K562 (cell line): ENCODE measurements at regions not wholly inside any gene's neighbourhood (a gene's known extent, or its start where the extent isn't known, plus 50 kb on each side); places are given as distances from the start of the nearest gene placed in this dataset.

Experiments used
- ATAC-seq: fragments of 200-7000 bp; cut with Tn5 transposase; 3 replicates; pipeline ENCODE4 v1.9.1; 2020; ENCODE audit warnings: moderate library complexity
- BruUV-seq: library from RNA; stranded (reverse); fragments of 400-500 nt; replicated peaks from 2 replicates; lab custom pipeline; 2021; lab: Mats Ljungman, UMichigan
- CTCF ChIA-PET: fragments of 300-600 bp; formaldehyde crosslinking; extraction: SDS; loops from one replicate; lab custom pipeline; 2021; ENCODE audit warnings: low intra/inter-chr PET ratio; lab: Yijun Ruan, JAX
- POLR2A ChIA-PET: fragments of 300-600, 350-650 bp; sonication (Branson Sonifier 250); formaldehyde crosslinking; extraction: SDS; loops from one replicate; lab custom pipeline; 2021; ENCODE audit warnings: antibody characterized with exemption, inconsistent platforms; lab: Yijun Ruan, JAX
- DNase-seq, 4 experiments: peaks; one replicate each; pipeline versions ENCODE4 v3.0.0 to v3.0.0-alpha.2; 2011 to 2018; ENCODE audit warnings: low spot score in 3 of 4, mixed read lengths in 3 of 4; ENCODE audit errors: extremely low read depth in 1 of 4
- FAIRE-seq: peaks from 2 replicates; lab custom pipeline; 2011; peaks lifted over from hg19 to GRCh38; lab: Jason Lieb, UNC
- H2AFZ ChIP-seq: 2 replicates; pipeline ENCODE4 v1.6.0; 2011; ENCODE audit warnings: low read depth, low read length, control low read depth, inconsistent platforms
- H3K27ac ChIP-seq: fragments of 200-600 bp; 3 replicates; pipeline ENCODE4 v1.8.0; 2011; ENCODE audit warnings: low read depth, mild to moderate bottlenecking, control low read depth, inconsistent platforms, low read length, moderate library complexity, mixed read lengths; ENCODE audit errors: extremely low read depth
- H3K27me3 ChIP-seq, 2 experiments: fragments of 300-600 bp in 1 of 2; 2 replicates in 1 of 2; 3 replicates in 1 of 2; pipeline versions ENCODE4 v1.6.0 to v1.8.0; 2011; ENCODE audit warnings: inconsistent platforms in 2 of 2, low read length in 2 of 2, mild to moderate bottlenecking in 1 of 2, mixed read lengths in 1 of 2, moderate library complexity in 1 of 2; ENCODE audit not compliant: control insufficient read depth in 2 of 2, insufficient read depth in 2 of 2
- H3K36me3 ChIP-seq: fragments of 300-600 bp; 3 replicates; pipeline ENCODE4 v1.8.0; 2011; ENCODE audit warnings: mild to moderate bottlenecking, low read length, inconsistent platforms; ENCODE audit not compliant: control insufficient read depth, insufficient read depth
- H3K4me1 ChIP-seq, 2 experiments: fragments of 200-600 bp in 1 of 2; replicated peaks in 1 of 2; 2 replicates in 1 of 2; 3 replicates in 1 of 2; pipeline versions ENCODE4 v1.5.1 to v1.8.0; 2011; ENCODE audit warnings: inconsistent platforms in 2 of 2, low read length in 2 of 2, mild to moderate bottlenecking in 1 of 2, mixed read lengths in 1 of 2, moderate library complexity in 1 of 2; ENCODE audit not compliant: control insufficient read depth in 2 of 2, insufficient read depth in 2 of 2
- H3K4me2 ChIP-seq: 2 replicates; pipeline ENCODE4 v1.6.1; 2011; ENCODE audit warnings: low read length, control low read depth, inconsistent platforms, mixed read lengths; ENCODE audit not compliant: insufficient read depth
- H3K4me3 ChIP-seq: fragments of 200-600 bp; sonication (generic), shearing (Covaris generic); 2 replicates; pipeline ENCODE4 v1.5.1; 2016; ENCODE audit warnings: control low read depth, inconsistent platforms
- H3K79me2 ChIP-seq: fragments of 200-600 bp; 3 replicates; pipeline ENCODE4 v1.8.0; 2011; ENCODE audit warnings: low read length, inconsistent platforms; ENCODE audit not compliant: control insufficient read depth, insufficient read depth
- H3K9ac ChIP-seq, 2 experiments: 2 replicates each; pipeline versions ENCODE4 v1.6.0 to v1.6.1; 2011; ENCODE audit warnings: low read depth in 2 of 2, low read length in 2 of 2, control low read depth in 1 of 2, inconsistent platforms in 1 of 2, mild to moderate bottlenecking in 1 of 2, mixed read lengths in 1 of 2; ENCODE audit not compliant: insufficient read depth in 1 of 2
- H3K9me1 ChIP-seq: one replicate; pipeline ENCODE4 v1.6.0; 2011; ENCODE audit warnings: inconsistent platforms, mild to moderate bottlenecking, low read length, moderate library complexity; ENCODE audit not compliant: control insufficient read depth, insufficient read depth
- H3K9me3 ChIP-seq: replicated peaks from 2 replicates; pipeline ENCODE4 v1.5.1; 2011; ENCODE audit warnings: low read depth, low read length, inconsistent platforms; ENCODE audit not compliant: control insufficient read depth, insufficient read depth
- H4K20me1 ChIP-seq: replicated peaks from 2 replicates; pipeline ENCODE4 v1.6.1; 2011; ENCODE audit warnings: low read length, inconsistent platforms, mixed read lengths; ENCODE audit not compliant: control insufficient read depth, insufficient read depth
- BACH1 ChIP-seq: fragments of 200-800 bp; sonication (Bioruptor generic); IDR thresholded peaks from 2 replicates; pipeline ENCODE4 v1.6.1; 2016; ENCODE audit warnings: missing genetic modification characterization, missing compliant biosample characterization
- ESRRA ChIP-seq: fragments of 450-650 bp; IDR thresholded peaks from 2 replicates; pipeline ENCODE4 v1.6.1; 2014; ENCODE audit warnings: low read depth, mild to moderate bottlenecking, moderate library complexity, borderline replicate concordance
- FOS ChIP-seq: IDR thresholded peaks from 3 replicates; pipeline ENCODE4 v1.6.1; 2011; ENCODE audit not compliant: insufficient read length; ENCODE audit errors: extremely low read depth
- HNRNPH1 ChIP-seq: fragments of 200-400 bp; formaldehyde crosslinking; optimal IDR thresholded peaks from 2 replicates; pipeline ENCODE3; 2017; ENCODE audit warnings: low read depth, mild to moderate bottlenecking, low read length, moderate library complexity
- LCOR ChIP-seq: sonication (generic); formaldehyde crosslinking; IDR thresholded peaks from 2 replicates; pipeline ENCODE4 v1.8.0; 2022; ENCODE audit warnings: mild to moderate bottlenecking, missing genetic modification reagents
- MTA3 ChIP-seq: fragments of 450-650 bp; formaldehyde crosslinking; IDR thresholded peaks from 2 replicates; pipeline ENCODE4 v1.6.1; 2017; ENCODE audit warnings: mild to moderate bottlenecking, borderline replicate concordance
- NFE2L1 ChIP-seq: fragments of 450-650 bp; IDR thresholded peaks from 2 replicates; pipeline ENCODE4 v1.6.1; 2016; ENCODE audit warnings: missing genetic modification characterization, low read depth, mild to moderate bottlenecking, missing compliant biosample characterization, moderate library complexity, borderline replicate concordance
- NR1H2 ChIP-seq: sonication (generic); formaldehyde crosslinking; IDR thresholded peaks from 2 replicates; pipeline ENCODE4 v1.4.0; 2020; ENCODE audit warnings: mild to moderate bottlenecking, missing genetic modification reagents
- SOX6 ChIP-seq: fragments of 450-650 bp; IDR thresholded peaks from 2 replicates; pipeline ENCODE4 v1.6.1; 2014; ENCODE audit warnings: mild to moderate bottlenecking
- ZNF121 ChIP-seq: sonication (generic); formaldehyde crosslinking; conservative IDR thresholded peaks from 2 replicates; pipeline ENCODE4 v1.8.0; 2022; ENCODE audit warnings: missing genetic modification reagents
- ZNF143 ChIP-seq: sonication (generic); formaldehyde crosslinking; IDR thresholded peaks from 2 replicates; pipeline ENCODE4 v1.9.0; 2022; ENCODE audit warnings: mild to moderate bottlenecking, missing genetic modification reagents
- ZNF644 ChIP-seq: fragments of 200-800 bp; sonication (Bioruptor generic); IDR thresholded peaks from 2 replicates; pipeline ENCODE4 v1.6.1; 2016; ENCODE audit warnings: low read depth, missing genetic modification characterization, missing compliant biosample characterization
- ZNF717 ChIP-seq: fragments of 250-450 bp; sonication (Bioruptor Pico); IDR thresholded peaks from 2 replicates; pipeline ENCODE4 v1.5.0; 2021
- WGBS: fragments of 100-300 bp; shearing (Covaris generic); methylation state at CpG from one replicate; pipeline ENCODE4 v1.1.6; 2016; ENCODE audit warnings: low coverage, mixed read lengths; ENCODE audit not compliant: insufficient coverage; ENCODE audit errors: missing lambda C conversion rate; 5-methylcytosine and 5-hydroxymethylcytosine counted together
- in situ Hi-C: fragments of 300-500 bp; cut with MboI; formaldehyde crosslinking; loops from 4 replicates; pipeline ENCODE4 v1.15.0; 2018; ENCODE audit warnings: inconsistent platforms, mixed read lengths
- intact Hi-C: fragments of 100-400 bp; cut with micrococcal nuclease; formaldehyde crosslinking; loops from 2 replicates; pipeline ENCODE4 v1.14.2; 2022
- TF ChIP-seq, protein P1 (sequence below): fragments of 450-650 bp; IDR thresholded peaks from 2 replicates; pipeline ENCODE4 v1.6.1; 2014; ENCODE audit warnings: low read depth, mild to moderate bottlenecking, moderate library complexity, borderline replicate concordance
- TF ChIP-seq, protein P2 (sequence below): fragments of 250-450 bp; sonication (Bioruptor Pico); IDR thresholded peaks from 2 replicates; pipeline ENCODE4 v1.4.0; 2020; ENCODE audit warnings: mild to moderate bottlenecking, moderate library complexity
- TF ChIP-seq, protein P3 (sequence below): fragments of 450-650 bp; IDR thresholded peaks from 2 replicates; pipeline ENCODE4 v1.6.1; 2018; ENCODE audit warnings: mild to moderate bottlenecking, low read depth; ENCODE audit not compliant: partially characterized antibody
- TF ChIP-seq, protein P4 (sequence below): sonication (generic); formaldehyde crosslinking; IDR thresholded peaks from 2 replicates; pipeline ENCODE4 v1.9.0; 2022; ENCODE audit warnings: mild to moderate bottlenecking, missing genetic modification reagents

DNA sequence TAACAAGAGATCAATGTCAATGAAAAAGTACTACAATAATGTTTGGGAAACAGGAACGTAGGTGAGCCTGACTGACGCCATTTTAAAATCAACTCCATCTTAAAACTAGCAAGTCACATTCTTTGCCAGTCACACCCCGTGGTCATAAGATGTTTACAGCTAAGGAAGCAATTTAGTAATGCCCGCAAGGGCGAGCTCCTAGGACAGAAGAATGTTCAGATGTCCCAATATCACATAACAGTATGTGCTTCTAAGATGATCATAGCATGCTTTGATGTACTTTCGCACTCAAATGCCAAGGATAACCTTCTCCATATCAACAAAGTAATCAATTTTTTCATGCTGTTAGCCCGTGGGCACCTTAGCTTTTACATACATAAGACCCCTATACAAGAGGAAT, 113.8 kb upstream of the EGFR start:
- Histone ChIP-seq H3K9me1 (no peaks in the 10 kb centered on the region), H3K36me3 (no peaks in the 10 kb centered on the region), H3K27ac (no peak overlapping the region), H2AFZ (no peak overlapping the region), H3K4me2 (no peak overlapping the region), H3K4me1 (no peaks in the 10 kb centered on the region), H3K9me3 (no peaks in the 10 kb centered on the region), H3K9ac (no peak overlapping the region), H3K27me3 (peaks cover 0 to 4% of the 10 kb centered on the region in 2 experiments; a peak in 3 of 5 replicates), H3K79me2 (no peaks in the 10 kb centered on the region), H3K4me3 (no peak overlapping the region), H4K20me1 (no peaks in the 10 kb centered on the region)
- DNase-seq (no peak), ATAC-seq (no peak), FAIRE-seq (no peak)
- in situ Hi-C loops: no loop called here
- TF ChIP-seq ZNF121 (CRISPR knock-in tag) (no peak), LCOR (CRISPR knock-in tag) (no peak), FOS (no peak), ZNF717 (no peak), ZNF644 (tag) (no peak), ESRRA (no peak), SOX6 (no peak), ZNF143 (CRISPR knock-in tag) (no peak), NR1H2 (CRISPR knock-in tag) (no peak), MTA3 (no peak), NFE2L1 (tag) (no peak), HNRNPH1 (no peak), BACH1 (tag) (no peak)
- TF ChIP-seq, protein P1, sequence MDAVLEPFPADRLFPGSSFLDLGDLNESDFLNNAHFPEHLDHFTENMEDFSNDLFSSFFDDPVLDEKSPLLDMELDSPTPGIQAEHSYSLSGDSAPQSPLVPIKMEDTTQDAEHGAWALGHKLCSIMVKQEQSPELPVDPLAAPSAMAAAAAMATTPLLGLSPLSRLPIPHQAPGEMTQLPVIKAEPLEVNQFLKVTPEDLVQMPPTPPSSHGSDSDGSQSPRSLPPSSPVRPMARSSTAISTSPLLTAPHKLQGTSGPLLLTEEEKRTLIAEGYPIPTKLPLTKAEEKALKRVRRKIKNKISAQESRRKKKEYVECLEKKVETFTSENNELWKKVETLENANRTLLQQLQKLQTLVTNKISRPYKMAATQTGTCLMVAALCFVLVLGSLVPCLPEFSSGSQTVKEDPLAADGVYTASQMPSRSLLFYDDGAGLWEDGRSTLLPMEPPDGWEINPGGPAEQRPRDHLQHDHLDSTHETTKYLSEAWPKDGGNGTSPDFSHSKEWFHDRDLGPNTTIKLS: no peak
- TF ChIP-seq, protein P2, sequence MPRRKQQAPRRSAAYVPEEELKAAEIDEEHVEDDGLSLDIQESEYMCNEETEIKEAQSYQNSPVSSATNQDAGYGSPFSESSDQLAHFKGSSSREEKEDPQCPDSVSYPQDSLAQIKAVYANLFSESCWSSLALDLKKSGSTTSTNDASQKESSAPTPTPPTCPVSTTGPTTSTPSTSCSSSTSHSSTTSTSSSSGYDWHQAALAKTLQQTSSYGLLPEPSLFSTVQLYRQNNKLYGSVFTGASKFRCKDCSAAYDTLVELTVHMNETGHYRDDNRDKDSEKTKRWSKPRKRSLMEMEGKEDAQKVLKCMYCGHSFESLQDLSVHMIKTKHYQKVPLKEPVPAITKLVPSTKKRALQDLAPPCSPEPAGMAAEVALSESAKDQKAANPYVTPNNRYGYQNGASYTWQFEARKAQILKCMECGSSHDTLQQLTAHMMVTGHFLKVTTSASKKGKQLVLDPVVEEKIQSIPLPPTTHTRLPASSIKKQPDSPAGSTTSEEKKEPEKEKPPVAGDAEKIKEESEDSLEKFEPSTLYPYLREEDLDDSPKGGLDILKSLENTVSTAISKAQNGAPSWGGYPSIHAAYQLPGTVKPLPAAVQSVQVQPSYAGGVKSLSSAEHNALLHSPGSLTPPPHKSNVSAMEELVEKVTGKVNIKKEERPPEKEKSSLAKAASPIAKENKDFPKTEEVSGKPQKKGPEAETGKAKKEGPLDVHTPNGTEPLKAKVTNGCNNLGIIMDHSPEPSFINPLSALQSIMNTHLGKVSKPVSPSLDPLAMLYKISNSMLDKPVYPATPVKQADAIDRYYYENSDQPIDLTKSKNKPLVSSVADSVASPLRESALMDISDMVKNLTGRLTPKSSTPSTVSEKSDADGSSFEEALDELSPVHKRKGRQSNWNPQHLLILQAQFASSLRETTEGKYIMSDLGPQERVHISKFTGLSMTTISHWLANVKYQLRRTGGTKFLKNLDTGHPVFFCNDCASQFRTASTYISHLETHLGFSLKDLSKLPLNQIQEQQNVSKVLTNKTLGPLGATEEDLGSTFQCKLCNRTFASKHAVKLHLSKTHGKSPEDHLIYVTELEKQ: no peak
- TF ChIP-seq, protein P3, sequence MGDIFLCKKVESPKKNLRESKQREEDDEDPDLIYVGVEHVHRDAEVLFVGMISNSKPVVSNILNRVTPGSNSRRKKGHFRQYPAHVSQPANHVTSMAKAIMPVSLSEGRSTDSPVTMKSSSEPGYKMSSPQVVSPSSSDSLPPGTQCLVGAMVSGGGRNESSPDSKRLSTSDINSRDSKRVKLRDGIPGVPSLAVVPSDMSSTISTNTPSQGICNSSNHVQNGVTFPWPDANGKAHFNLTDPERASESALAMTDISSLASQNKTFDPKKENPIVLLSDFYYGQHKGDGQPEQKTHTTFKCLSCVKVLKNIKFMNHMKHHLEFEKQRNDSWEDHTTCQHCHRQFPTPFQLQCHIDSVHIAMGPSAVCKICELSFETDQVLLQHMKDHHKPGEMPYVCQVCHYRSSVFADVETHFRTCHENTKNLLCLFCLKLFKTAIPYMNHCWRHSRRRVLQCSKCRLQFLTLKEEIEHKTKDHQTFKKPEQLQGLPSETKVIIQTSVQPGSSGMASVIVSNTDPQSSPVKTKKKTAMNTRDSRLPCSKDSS: no peak
- TF ChIP-seq, protein P4, sequence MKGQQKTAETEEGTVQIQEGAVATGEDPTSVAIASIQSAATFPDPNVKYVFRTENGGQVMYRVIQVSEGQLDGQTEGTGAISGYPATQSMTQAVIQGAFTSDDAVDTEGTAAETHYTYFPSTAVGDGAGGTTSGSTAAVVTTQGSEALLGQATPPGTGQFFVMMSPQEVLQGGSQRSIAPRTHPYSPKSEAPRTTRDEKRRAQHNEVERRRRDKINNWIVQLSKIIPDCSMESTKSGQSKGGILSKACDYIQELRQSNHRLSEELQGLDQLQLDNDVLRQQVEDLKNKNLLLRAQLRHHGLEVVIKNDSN: no peak
- intact Hi-C loops: no loop called here
- 0% methylated on average over 7 of the region's 7 CpGs for WGBS
- ChIA-PET POLR2A (interaction anchor here (0.7 kb wide), 1 partner anchor 19 kb away, joined by 3 read pairs; no protein-coding TSS in a partner anchor), CTCF (no interaction called here)
- BruUV-seq: no TSS peak
